Activated naive CD8-positive, alpha-beta T cell treated with anti-CD3 and anti-CD28 coated beads, Interleukin-2, amount 10 ng/mL, durations not matched to agents 7 days and 5 days (primary cell): ENCODE measurements at regions not wholly inside any gene's neighbourhood (a gene's known extent, or its start where the extent isn't known, plus 50 kb on each side); places are given as distances from the start of the nearest gene placed in this dataset.

ENCODE experiments used
- ATAC-seq: fragments of 150-1000 bp; cut with Tn5 transposase; one replicate; pipeline ENCODE4 v1.10.0; 2021; ENCODE audit warnings: low read depth, moderate library complexity
- POLR2A ChIA-PET: fragments of 350-600 bp; sonication (Branson Sonifier 250); formaldehyde crosslinking; loops from one replicate; lab custom pipeline; 2021; ENCODE audit warnings: antibody characterized with exemption; lab: Charles Lee
- DNase-seq: peaks from one replicate; pipeline ENCODE4 v3.0.0; 2021
- H3K27ac Mint-ChIP-seq: one replicate; pipeline ENCODE4 v1.8.0; 2022; ENCODE audit warnings: mild to moderate bottlenecking, mixed read lengths
- H3K27me3 Mint-ChIP-seq: one replicate; pipeline ENCODE4 v1.8.0; 2022; ENCODE audit warnings: mild to moderate bottlenecking, moderate library complexity, mixed read lengths
- H3K36me3 Mint-ChIP-seq: one replicate; pipeline ENCODE4 v1.8.0; 2021; ENCODE audit warnings: mild to moderate bottlenecking, mixed read lengths
- H3K4me1 Mint-ChIP-seq: one replicate; pipeline ENCODE4 v1.8.0; 2021; ENCODE audit warnings: mixed read lengths
- H3K4me3 Mint-ChIP-seq: one replicate; pipeline ENCODE4 v1.8.0; 2022; ENCODE audit warnings: mild to moderate bottlenecking, moderate library complexity, mixed read lengths
- H3K9me3 Mint-ChIP-seq: one replicate; pipeline ENCODE4 v1.8.0; 2021; ENCODE audit warnings: mixed read lengths

GRCh38 chr4:33189169-33189568 is 2469.0 kb downstream of the PCDH7 start:
- no peaks in the 10 kb centered on the region for H3K4me1 Mint-ChIP-seq
- no peaks in the 10 kb centered on the region for H3K36me3 Mint-ChIP-seq
- DNase-seq (no peak), ATAC-seq (no peak)
- POLR2A ChIA-PET, result no interaction called here
- no peaks in the 10 kb centered on the region for H3K27me3 Mint-ChIP-seq
- H3K9me3 Mint-ChIP-seq, result peaks cover 3% of the 10 kb centered on the region
- no peak overlapping the region for H3K27ac Mint-ChIP-seq
- H3K4me3 Mint-ChIP-seq, result no peak overlapping the region

GRCh38 chr4:33193109-33193508 is 2472.9 kb downstream of the PCDH7 start:
- Mint-ChIP-seq H3K4me3 (no peak overlapping the region), H3K27ac (no peak overlapping the region), H3K27me3 (no peaks in the 10 kb centered on the region), H3K4me1 (no peaks in the 10 kb centered on the region), H3K36me3 (no peaks in the 10 kb centered on the region), H3K9me3 (peaks cover 2% of the 10 kb centered on the region)
- no peak for ATAC-seq
- DNase-seq, result no peak
- POLR2A ChIA-PET, result no interaction called here

- Mint-ChIP-seq H3K4me3 (no peak overlapping the region), H3K27ac (no peak overlapping the region), H3K9me3 (no peaks in the 10 kb centered on the region), H3K4me1 (no peaks in the 10 kb centered on the region), H3K27me3 (no peaks in the 10 kb centered on the region), H3K36me3 (no peaks in the 10 kb centered on the region)
- ATAC-seq, result no peak
- POLR2A ChIA-PET, result no interaction called here
- DNase-seq, result no peak
Measured at GRCh38 chr4:33200377-33200776, 2480.2 kb downstream of the PCDH7 start.

- H3K36me3 Mint-ChIP-seq, result no peaks in the 10 kb centered on the region
- H3K4me1 Mint-ChIP-seq, result no peaks in the 10 kb centered on the region
- no peak overlapping the region for H3K27ac Mint-ChIP-seq
- no peak overlapping the region for H3K4me3 Mint-ChIP-seq
- ATAC-seq (no peak), DNase-seq (no peak)
- peaks cover 1% of the 10 kb centered on the region for H3K9me3 Mint-ChIP-seq
- POLR2A ChIA-PET, result no interaction called here
- no peaks in the 10 kb centered on the region for H3K27me3 Mint-ChIP-seq
Measured at GRCh38 chr4:33218238-33218637, 2498.1 kb downstream of the PCDH7 start.

GRCh38 chr4:33226133-33226532 is 2506.0 kb downstream of the PCDH7 start:
- Mint-ChIP-seq H3K27ac (no peak overlapping the region), H3K9me3 (peaks cover 6% of the 10 kb centered on the region)
- POLR2A ChIA-PET, result no interaction called here

GRCh38 chr4:33226783-33227182 is 2506.6 kb downstream of the PCDH7 start:
- Mint-ChIP-seq H3K9me3 (peaks cover 6% of the 10 kb centered on the region), H3K4me3 (no peak overlapping the region), H3K4me1 (no peaks in the 10 kb centered on the region), H3K27ac (no peak overlapping the region), H3K36me3 (no peaks in the 10 kb centered on the region), H3K27me3 (no peaks in the 10 kb centered on the region)
- ATAC-seq (no peak), DNase-seq (no peak)
- POLR2A ChIA-PET, result no interaction called here

More at GRCh38 chr4:33226133-33226532, 2506.0 kb downstream of the PCDH7 start:
- H3K36me3 Mint-ChIP-seq, result no peaks in the 10 kb centered on the region
- no peaks in the 10 kb centered on the region for H3K4me1 Mint-ChIP-seq
- DNase-seq (no peak), ATAC-seq (no peak)
- H3K4me3 Mint-ChIP-seq, result no peak overlapping the region
- H3K27me3 Mint-ChIP-seq, result no peaks in the 10 kb centered on the region

GRCh38 chr4:33255094-33255493 is 2534.9 kb downstream of the PCDH7 start:
- Mint-ChIP-seq H3K36me3 (no peaks in the 10 kb centered on the region), H3K27ac (no peak overlapping the region), H3K9me3 (peaks cover under 1% of the 10 kb centered on the region), H3K27me3 (no peaks in the 10 kb centered on the region), H3K4me1 (no peaks in the 10 kb centered on the region), H3K4me3 (no peak overlapping the region)
- DNase-seq, result no peak
- POLR2A ChIA-PET, result no interaction called here
- ATAC-seq, result no peak

- Mint-ChIP-seq H3K4me1 (no peaks in the 10 kb centered on the region), H3K27ac (no peak overlapping the region), H3K9me3 (peaks cover 3% of the 10 kb centered on the region), H3K4me3 (no peak overlapping the region), H3K36me3 (no peaks in the 10 kb centered on the region), H3K27me3 (no peaks in the 10 kb centered on the region)
- DNase-seq (no peak), ATAC-seq (no peak)
- POLR2A ChIA-PET, result no interaction called here
Measured at GRCh38 chr4:33255507-33255906, 2535.3 kb downstream of the PCDH7 start.

GRCh38 chr4:33262824-33263223 is 2542.7 kb downstream of the PCDH7 start:
- H3K27ac Mint-ChIP-seq, result no peak overlapping the region

GRCh38 chr4:33268776-33269175 is 2548.6 kb downstream of the PCDH7 start:
- Mint-ChIP-seq H3K27me3 (no peaks in the 10 kb centered on the region), H3K27ac (no peak overlapping the region), H3K4me3 (no peak overlapping the region), H3K9me3 (peaks cover 3% of the 10 kb centered on the region), H3K4me1 (no peaks in the 10 kb centered on the region), H3K36me3 (no peaks in the 10 kb centered on the region)
- POLR2A ChIA-PET, result no interaction called here
- no peak for DNase-seq
- ATAC-seq, result no peak

More at GRCh38 chr4:33262824-33263223, 2542.7 kb downstream of the PCDH7 start:
- H3K9me3 Mint-ChIP-seq, result peaks cover 7% of the 10 kb centered on the region
- H3K4me1 Mint-ChIP-seq, result no peaks in the 10 kb centered on the region
- no peaks in the 10 kb centered on the region for H3K27me3 Mint-ChIP-seq
- ATAC-seq, result no peak
- POLR2A ChIA-PET, result no interaction called here
- no peak for DNase-seq
- H3K4me3 Mint-ChIP-seq, result no peak overlapping the region
- H3K36me3 Mint-ChIP-seq, result no peaks in the 10 kb centered on the region

- ATAC-seq (no peak), DNase-seq (no peak)
- Mint-ChIP-seq H3K27me3 (no peaks in the 10 kb centered on the region), H3K36me3 (no peaks in the 10 kb centered on the region), H3K4me1 (no peaks in the 10 kb centered on the region), H3K9me3 (peaks cover 1% of the 10 kb centered on the region), H3K27ac (no peak overlapping the region), H3K4me3 (no peak overlapping the region)
- POLR2A ChIA-PET, result no interaction called here
Measured at GRCh38 chr4:33270403-33270802, 2550.2 kb downstream of the PCDH7 start.

GRCh38 chr4:33272722-33273121 is 2552.6 kb downstream of the PCDH7 start:
- H3K4me3 Mint-ChIP-seq, result no peak overlapping the region
- no peaks in the 10 kb centered on the region for H3K36me3 Mint-ChIP-seq
- peaks cover 1% of the 10 kb centered on the region for H3K9me3 Mint-ChIP-seq
- POLR2A ChIA-PET, result no interaction called here
- no peak for ATAC-seq
- H3K4me1 Mint-ChIP-seq, result no peaks in the 10 kb centered on the region
- no peak overlapping the region for H3K27ac Mint-ChIP-seq
- no peak for DNase-seq
- no peaks in the 10 kb centered on the region for H3K27me3 Mint-ChIP-seq

GRCh38 chr4:33283818-33284217 is 2563.6 kb downstream of the PCDH7 start:
- POLR2A ChIA-PET, result no interaction called here
- H3K4me1 Mint-ChIP-seq, result no peaks in the 10 kb centered on the region
- ATAC-seq, result no peak

GRCh38 chr4:33296876-33297455 is 2576.8 kb downstream of the PCDH7 start:
- Mint-ChIP-seq H3K27me3 (no peaks in the 10 kb centered on the region), H3K9me3 (peaks cover 1% of the 10 kb centered on the region), H3K36me3 (no peaks in the 10 kb centered on the region), H3K4me1 (no peaks in the 10 kb centered on the region), H3K4me3 (no peak overlapping the region), H3K27ac (no peak overlapping the region)
- DNase-seq (no peak), ATAC-seq (no peak)
- POLR2A ChIA-PET, result no interaction called here

More at GRCh38 chr4:33283818-33284217, 2563.6 kb downstream of the PCDH7 start:
- Mint-ChIP-seq H3K36me3 (no peaks in the 10 kb centered on the region), H3K27me3 (no peaks in the 10 kb centered on the region), H3K27ac (no peak overlapping the region), H3K9me3 (peaks cover 4% of the 10 kb centered on the region), H3K4me3 (no peak overlapping the region)
- no peak for DNase-seq

GRCh38 chr4:33302321-33302720 is 2582.2 kb downstream of the PCDH7 start:
- ATAC-seq, result no peak
- POLR2A ChIA-PET, result no interaction called here
- Mint-ChIP-seq H3K9me3 (peaks cover 4% of the 10 kb centered on the region), H3K27me3 (no peaks in the 10 kb centered on the region), H3K4me3 (no peak overlapping the region), H3K27ac (no peak overlapping the region), H3K36me3 (no peaks in the 10 kb centered on the region), H3K4me1 (no peaks in the 10 kb centered on the region)
- no peak for DNase-seq
